Testis (tissue), 2 donors: ENCODE measurements at regions not wholly inside any gene's neighbourhood (a gene's known extent, or its start where the extent isn't known, plus 50 kb on each side); places are given as distances from the start of the nearest gene placed in this dataset.

ENCODE experiments used
- DNase-seq: peaks from one replicate; pipeline ENCODE4 v3.0.0-alpha.2; 2019
- H3K27ac ChIP-seq, 2 donors: fragments of 200-600 bp; sonication (generic); one replicate each; pipeline ENCODE4 v1.5.1; 2019
- H3K27me3 ChIP-seq: fragments of 200-600 bp; sonication (generic); one replicate; pipeline ENCODE4 v1.5.1; 2019
- H3K36me3 ChIP-seq: fragments of 200-600 bp; sonication (generic); one replicate; pipeline ENCODE4 v1.5.1; 2017; ENCODE audit warnings: low read depth; ENCODE audit errors: missing control alignments
- H3K4me1 ChIP-seq: fragments of 200-600 bp; sonication (generic); one replicate; pipeline ENCODE4 v1.5.1; 2019
- H3K4me3 ChIP-seq, 2 donors: fragments of 200-600 bp; sonication (generic); one replicate each; pipeline ENCODE4 v1.5.1; 2017 to 2019
- H3K9me3 ChIP-seq: fragments of 200-600 bp; sonication (generic); one replicate; pipeline ENCODE4 v1.5.1; 2017
- POLR2A ChIP-seq: fragments of 450-650 bp; IDR thresholded peaks from one replicate; pipeline ENCODE4 v1.6.1; 2017; ENCODE audit warnings: antibody characterized with exemption, mild to moderate bottlenecking, moderate library complexity
- WGBS, 2 donors: methylation state at CpG; one replicate each; pipeline ENCODE4 v1.1.5; 2018; 5-methylcytosine and 5-hydroxymethylcytosine counted together
- intact Hi-C: fragments of 100-400 bp; cut with DNase I; formaldehyde crosslinking; loops from one replicate; pipeline ENCODE4 v1.15.1; 2023; ENCODE audit warnings: low total_unique reads
- TF ChIP-seq, protein P1 (sequence below), 3 experiments: fragments of 450-650 bp in 2 of 3; fragments of 200-600 bp in 1 of 3; sonication (generic) in 1 of 3; IDR thresholded peaks; one replicate each; pipeline ENCODE4 v1.5.1; 2016 to 2019; ENCODE audit warnings: antibody characterized with exemption in 3 of 3, mild to moderate bottlenecking in 2 of 3, moderate library complexity in 1 of 3

GRCh38 chr17:27986805-27987684 is 55.4 kb upstream of the NLK start:
- intact Hi-C loops, result no loop called here
- no peak for DNase-seq
- 83 to 87% methylated on average over 9 of the region's 9 CpGs for WGBS, 2 donors

DNA sequence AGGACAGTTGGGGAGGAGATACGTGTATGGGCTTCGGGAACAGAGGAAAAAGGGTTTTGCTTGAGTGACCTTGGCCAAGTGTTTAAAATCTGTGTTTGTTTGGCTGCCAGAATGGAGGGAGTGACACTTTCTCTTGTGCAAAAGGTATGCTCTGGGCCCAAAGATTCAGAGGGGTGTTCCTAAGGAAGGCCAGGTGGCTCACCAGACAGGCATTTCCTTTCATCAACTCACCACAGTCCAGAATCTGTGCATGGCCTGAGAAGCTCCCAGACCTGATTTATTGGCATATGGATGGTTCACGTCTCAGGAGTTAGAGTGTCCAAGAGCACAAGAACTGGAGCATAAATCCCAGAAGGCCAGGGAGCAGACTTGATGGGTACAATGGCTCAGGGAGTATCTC is 53.4 kb upstream of the NLK start:
- Histone ChIP-seq H3K27me3 (no peaks in the 10 kb centered on the region), H3K36me3 (no peaks in the 10 kb centered on the region), H3K4me1 (peaks cover 13% of the 10 kb centered on the region), H3K9me3 (no peaks in the 10 kb centered on the region), H3K4me3 (no peak overlapping the region), H3K27ac (no peak overlapping the region)
- TF ChIP-seq, protein P1, sequence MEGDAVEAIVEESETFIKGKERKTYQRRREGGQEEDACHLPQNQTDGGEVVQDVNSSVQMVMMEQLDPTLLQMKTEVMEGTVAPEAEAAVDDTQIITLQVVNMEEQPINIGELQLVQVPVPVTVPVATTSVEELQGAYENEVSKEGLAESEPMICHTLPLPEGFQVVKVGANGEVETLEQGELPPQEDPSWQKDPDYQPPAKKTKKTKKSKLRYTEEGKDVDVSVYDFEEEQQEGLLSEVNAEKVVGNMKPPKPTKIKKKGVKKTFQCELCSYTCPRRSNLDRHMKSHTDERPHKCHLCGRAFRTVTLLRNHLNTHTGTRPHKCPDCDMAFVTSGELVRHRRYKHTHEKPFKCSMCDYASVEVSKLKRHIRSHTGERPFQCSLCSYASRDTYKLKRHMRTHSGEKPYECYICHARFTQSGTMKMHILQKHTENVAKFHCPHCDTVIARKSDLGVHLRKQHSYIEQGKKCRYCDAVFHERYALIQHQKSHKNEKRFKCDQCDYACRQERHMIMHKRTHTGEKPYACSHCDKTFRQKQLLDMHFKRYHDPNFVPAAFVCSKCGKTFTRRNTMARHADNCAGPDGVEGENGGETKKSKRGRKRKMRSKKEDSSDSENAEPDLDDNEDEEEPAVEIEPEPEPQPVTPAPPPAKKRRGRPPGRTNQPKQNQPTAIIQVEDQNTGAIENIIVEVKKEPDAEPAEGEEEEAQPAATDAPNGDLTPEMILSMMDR (IDR thresholded peaks at IDR 0.05), result no peak
- TF ChIP-seq POLR2A, result no peak
- 50 to 65% methylated on average over 3 of the region's 3 CpGs for WGBS, 2 donors
- intact Hi-C loops, result no loop called here
- no peak for DNase-seq

More at GRCh38 chr17:27986805-27987684, 55.4 kb upstream of the NLK start:
- Histone ChIP-seq H3K4me3 (no peak overlapping the region), H3K36me3 (no peaks in the 10 kb centered on the region), H3K27ac (no peak overlapping the region), H3K27me3 (no peaks in the 10 kb centered on the region), H3K9me3 (no peaks in the 10 kb centered on the region), H3K4me1 (peaks cover 8% of the 10 kb centered on the region)
- TF ChIP-seq, protein P1 (IDR thresholded peaks at IDR 0.05), result no peak
- TF ChIP-seq POLR2A, result no peak

GRCh38 chr17:27990100-27990499 is 52.4 kb upstream of the NLK start:
- peaks cover 5% of the 10 kb centered on the region for H3K4me1 ChIP-seq
- no peaks in the 10 kb centered on the region for H3K27me3 ChIP-seq
- DNase-seq, result no peak
- H3K27ac ChIP-seq, result no peak overlapping the region
- intact Hi-C loops, result no loop called here
- H3K36me3 ChIP-seq, result no peaks in the 10 kb centered on the region
- H3K9me3 ChIP-seq, result no peaks in the 10 kb centered on the region
- no peak overlapping the region for H3K4me3 ChIP-seq
- no peak for TF ChIP-seq POLR2A
- TF ChIP-seq, protein P1 (IDR thresholded peaks at IDR 0.05), result no peak
- WGBS, 2 donors, result 95 to 97% methylated on average over 2 of the region's 2 CpGs

- no peak overlapping the region for H3K4me3 ChIP-seq
- H3K36me3 ChIP-seq, result no peaks in the 10 kb centered on the region
- no peaks in the 10 kb centered on the region for H3K27me3 ChIP-seq
- no peaks in the 10 kb centered on the region for H3K9me3 ChIP-seq
- intact Hi-C loops, result no loop called here
- no peak overlapping the region for H3K27ac ChIP-seq
- TF ChIP-seq POLR2A, result no peak
- TF ChIP-seq, protein P1 (IDR thresholded peaks at IDR 0.05), result no peak
- peaks cover 5% of the 10 kb centered on the region for H3K4me1 ChIP-seq
- no peak for DNase-seq
- WGBS, 2 donors, result 87 to 93% methylated on average over 5 of the region's 5 CpGs
These were observed 51.5 kb upstream of the NLK start for GRCh38 chr17:27990979-27991378.
